Choroid plexus epithelial cell (primary cell): ENCODE measurements at regions not wholly inside any gene's neighbourhood (a gene's known extent, or its start where the extent isn't known, plus 50 kb on each side); places are given as distances from the start of the nearest gene placed in this dataset.
A peak's percentile ranks its signal among the peaks of the same experiment; 100 is the strongest.
"Not testable (repeated sequence)": the region's sequence is repeated elsewhere in the genome, so short reads cannot be mapped to it uniquely, and the experiment has no call there.

ENCODE experiments used
- DNase-seq: peaks from one replicate; pipeline ENCODE4 v3.0.0-alpha.2; 2010; ENCODE audit warnings: low read depth
- H3K4me3 ChIP-seq: 2 replicates; pipeline ENCODE4 v1.5.1; 2011; ENCODE audit warnings: low read depth, mild to moderate bottlenecking, control low read depth, low read length, moderate library complexity
- TF ChIP-seq, protein P1 (sequence below): conservative IDR thresholded peaks from 2 replicates; pipeline ENCODE4 v1.5.1; 2011; ENCODE audit warnings: low read depth, mild to moderate bottlenecking, control low read depth, inconsistent platforms, low read length, moderate library complexity

DNA sequence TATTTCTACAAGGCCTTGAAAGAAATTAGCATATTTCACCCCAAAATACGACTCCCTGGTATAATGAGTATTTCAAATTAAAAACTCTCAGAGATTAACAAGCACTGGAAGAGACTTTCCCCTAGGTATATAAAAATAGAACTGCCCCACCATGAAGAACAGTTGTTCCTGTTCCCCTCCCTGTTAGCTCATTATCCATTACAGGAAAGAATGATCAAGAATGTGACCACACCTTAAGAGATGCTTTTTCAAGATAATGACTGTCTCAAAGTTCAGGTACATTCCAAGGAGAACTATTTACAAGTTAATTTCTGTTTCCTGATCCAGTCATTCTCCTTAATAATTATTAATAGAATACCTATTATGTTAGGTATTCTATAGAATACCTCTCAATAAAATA lies 1220.6 kb upstream of the CDH2 start:
- no peak for DNase-seq
- H3K4me3 ChIP-seq, result no peak overlapping the region
- TF ChIP-seq, protein P1, sequence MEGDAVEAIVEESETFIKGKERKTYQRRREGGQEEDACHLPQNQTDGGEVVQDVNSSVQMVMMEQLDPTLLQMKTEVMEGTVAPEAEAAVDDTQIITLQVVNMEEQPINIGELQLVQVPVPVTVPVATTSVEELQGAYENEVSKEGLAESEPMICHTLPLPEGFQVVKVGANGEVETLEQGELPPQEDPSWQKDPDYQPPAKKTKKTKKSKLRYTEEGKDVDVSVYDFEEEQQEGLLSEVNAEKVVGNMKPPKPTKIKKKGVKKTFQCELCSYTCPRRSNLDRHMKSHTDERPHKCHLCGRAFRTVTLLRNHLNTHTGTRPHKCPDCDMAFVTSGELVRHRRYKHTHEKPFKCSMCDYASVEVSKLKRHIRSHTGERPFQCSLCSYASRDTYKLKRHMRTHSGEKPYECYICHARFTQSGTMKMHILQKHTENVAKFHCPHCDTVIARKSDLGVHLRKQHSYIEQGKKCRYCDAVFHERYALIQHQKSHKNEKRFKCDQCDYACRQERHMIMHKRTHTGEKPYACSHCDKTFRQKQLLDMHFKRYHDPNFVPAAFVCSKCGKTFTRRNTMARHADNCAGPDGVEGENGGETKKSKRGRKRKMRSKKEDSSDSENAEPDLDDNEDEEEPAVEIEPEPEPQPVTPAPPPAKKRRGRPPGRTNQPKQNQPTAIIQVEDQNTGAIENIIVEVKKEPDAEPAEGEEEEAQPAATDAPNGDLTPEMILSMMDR, result no peak

DNA sequence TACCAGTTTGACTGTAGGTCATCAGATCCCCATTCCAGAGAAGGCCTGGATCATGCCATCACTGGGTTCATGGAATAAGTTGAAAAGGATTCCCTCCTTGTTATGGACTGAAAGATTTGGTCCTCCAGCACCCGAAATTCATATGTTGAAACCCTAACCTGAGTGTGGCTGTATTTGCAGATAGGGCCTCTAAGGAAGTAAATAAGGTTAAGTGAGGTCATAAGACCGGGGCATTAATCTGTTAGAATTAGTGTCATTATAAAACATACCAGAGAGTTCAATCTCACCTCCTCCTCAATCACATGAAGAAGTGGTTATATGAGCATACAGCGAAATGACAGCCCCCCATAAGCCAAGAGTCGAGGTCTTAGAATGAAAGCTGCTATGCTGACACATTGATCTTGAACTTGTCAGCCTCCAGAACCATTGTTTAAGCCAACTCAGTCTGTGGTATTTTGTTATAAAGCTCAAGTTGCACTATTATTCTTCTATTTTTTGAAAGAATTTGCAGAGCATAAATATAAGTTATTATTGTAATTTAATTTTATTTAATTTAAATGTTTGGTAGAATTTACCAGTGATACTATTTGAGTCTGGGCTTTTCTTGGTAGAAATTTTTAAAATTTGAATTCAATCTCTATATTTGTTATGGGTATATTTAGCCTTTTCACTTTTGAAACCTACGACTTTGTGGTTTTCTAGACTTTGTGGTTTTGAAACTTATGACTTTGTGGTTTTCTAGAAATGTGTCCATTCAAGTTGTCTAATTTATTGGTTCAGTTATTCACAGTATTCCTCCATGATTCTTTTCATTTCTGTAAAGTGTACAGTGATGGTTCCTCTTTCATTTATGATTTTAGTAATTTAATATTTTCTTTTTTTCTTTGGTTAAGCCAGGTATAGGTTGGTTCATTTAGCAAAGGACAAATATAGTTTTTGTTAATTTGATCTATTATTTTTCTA lies 1206.7 kb upstream of the CDH2 start:
- TF ChIP-seq, protein P1, result no peak
- DNase-seq, result peak; percentile 58
- no peak overlapping the region for H3K4me3 ChIP-seq

DNA sequence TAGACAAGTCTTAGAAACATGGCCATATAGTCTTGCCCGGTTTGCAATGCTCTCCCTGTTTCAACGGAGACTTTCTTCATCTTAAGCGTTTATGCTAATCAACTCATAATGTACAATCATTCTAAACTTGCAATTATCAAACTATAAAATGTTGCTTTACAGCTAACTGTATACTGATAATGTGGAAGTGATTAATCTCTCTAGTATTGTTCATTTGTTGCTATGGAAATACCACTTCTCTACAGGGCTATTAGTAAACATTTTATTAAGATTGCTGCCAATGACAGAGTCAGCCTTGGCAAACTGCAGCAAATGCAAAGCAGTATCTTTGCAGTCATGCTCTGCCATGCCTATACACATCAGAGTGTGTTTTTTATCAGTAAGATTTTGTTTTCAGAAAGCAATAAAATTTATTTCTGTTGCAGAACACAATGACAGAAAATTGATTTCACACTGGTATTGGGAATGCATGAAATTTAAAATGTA lies 1201.8 kb upstream of the CDH2 start:
- H3K4me3 ChIP-seq, result no peak overlapping the region
- no peak for DNase-seq
- TF ChIP-seq, protein P1, result no peak

DNA sequence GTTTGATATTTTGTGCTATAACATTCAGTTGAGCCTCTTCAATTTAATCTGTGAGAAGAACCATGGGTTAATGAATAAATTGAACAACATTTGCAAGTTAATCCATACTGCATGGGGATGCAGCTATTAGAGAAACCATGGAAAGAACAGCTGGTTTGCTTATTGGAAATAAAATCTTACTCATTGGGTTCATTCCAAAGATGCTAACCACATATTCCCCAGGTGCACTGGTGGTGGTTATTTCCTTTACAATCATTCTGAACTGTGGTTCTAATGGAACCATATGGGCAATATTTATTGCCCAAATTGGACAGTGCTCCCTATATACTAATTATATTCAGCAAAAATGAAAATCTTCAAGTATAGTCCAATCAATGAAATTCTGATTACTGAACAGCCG lies 1200.4 kb upstream of the CDH2 start:
- H3K4me3 ChIP-seq, result no peak overlapping the region
- TF ChIP-seq, protein P1, result no peak
- peak; percentile 5 for DNase-seq

DNA sequence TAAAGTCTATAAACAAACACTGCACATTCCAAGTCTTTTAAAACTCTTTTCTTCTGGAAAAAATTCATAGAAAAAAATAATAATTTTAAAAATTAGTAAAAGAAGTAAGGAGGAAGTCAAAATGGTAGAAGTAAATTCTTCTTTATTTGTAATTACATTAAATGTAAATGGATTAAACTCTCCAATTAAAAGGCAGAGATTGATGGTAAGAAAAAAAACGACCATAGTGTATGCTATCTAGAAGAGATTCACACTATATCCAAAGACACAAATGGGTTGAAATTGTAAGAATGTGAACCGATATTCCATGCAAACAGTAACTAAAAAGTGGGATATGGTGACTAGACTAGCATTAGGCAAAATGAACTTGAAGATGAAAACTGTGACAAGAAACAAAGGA lies 1196.1 kb upstream of the CDH2 start:
- DNase-seq, result no peak
- H3K4me3 ChIP-seq, result no peak overlapping the region
- TF ChIP-seq, protein P1, result no peak

DNA sequence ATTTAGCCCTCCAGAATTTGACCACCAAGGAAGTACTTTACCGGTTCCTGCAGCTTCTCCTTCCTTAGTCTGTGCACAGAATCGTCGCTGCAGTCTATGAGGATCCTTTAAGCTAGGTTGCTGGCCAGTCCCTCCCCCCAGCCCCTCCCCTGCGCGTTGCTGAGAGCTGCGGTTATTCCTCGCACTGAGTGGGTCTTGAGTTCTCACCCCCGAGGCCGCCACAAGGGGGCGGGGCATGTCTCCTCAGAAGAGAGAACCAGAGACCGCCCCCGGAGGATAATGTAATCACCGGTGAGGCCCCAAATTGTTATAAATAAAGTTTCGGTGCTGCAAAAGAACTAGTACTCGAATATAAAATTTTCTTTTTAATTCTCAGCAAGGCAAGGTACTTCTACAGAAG lies 1184.9 kb upstream of the CDH2 start:
- DNase-seq, result no peak
- no peak overlapping the region for H3K4me3 ChIP-seq
- TF ChIP-seq, protein P1, result no peak

DNA sequence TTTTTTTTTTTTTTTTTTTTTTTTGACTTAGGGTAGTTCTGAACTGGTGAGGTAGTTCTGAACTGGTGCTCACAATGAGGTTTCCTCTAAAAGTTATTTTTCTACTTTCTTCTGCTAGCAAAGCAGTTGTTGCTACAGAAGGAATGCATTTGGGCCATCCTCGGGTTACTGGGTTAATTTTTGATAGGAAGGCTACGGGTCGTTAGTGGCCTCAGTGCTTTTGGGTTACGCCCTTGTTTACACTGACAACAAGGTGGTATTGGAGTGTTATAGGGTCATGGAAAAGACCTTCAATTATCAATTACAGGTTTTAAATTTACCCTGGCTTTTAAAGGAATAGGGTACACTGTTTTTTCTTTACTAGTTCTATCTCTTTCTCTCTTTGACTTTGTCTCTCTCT lies 1183.7 kb upstream of the CDH2 start:
- not testable (repeated sequence) for DNase-seq, H3K4me3 ChIP-seq

DNA sequence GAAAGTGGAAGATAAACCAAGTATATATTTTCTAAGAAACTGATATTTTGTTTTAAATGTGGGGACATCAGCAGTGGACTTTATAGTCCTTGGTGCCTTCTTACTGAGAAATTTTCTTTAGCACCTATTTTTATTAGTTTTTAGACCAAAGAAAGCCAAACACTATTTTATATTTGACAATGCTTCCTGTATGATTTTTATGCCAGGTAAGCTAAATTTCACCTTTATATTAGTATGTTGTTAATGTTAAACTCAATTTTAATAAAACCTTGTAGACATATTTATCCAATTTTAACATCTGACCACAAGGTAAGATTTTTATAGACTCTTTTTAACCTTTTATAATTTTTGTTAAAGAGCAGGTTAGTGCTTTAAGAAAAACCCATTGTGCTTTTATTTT lies 1182.3 kb upstream of the CDH2 start:
- not testable (repeated sequence) for H3K4me3 ChIP-seq, DNase-seq
